Endodermal cell (in vitro differentiated cells): ENCODE measurements at regions not wholly inside any gene's neighbourhood (a gene's known extent, or its start where the extent isn't known, plus 50 kb on each side); places are given as distances from the start of the nearest gene placed in this dataset.
A peak's percentile ranks its signal among the peaks of the same experiment; 100 is the strongest.

Source experiments
- DNase-seq: peaks from one replicate; pipeline ENCODE4 v3.0.0-alpha.2; 2017
- H3K27ac ChIP-seq: 2 replicates; pipeline ENCODE4 v1.5.1; 2013; ENCODE audit warnings: mild to moderate bottlenecking, low read depth, low read length, moderate library complexity
- H3K27me3 ChIP-seq: 2 replicates; pipeline ENCODE4 v1.6.1; 2013; ENCODE audit warnings: mild to moderate bottlenecking, low read length, moderate library complexity; ENCODE audit not compliant: insufficient read depth, control insufficient read depth, poor library complexity, severe bottlenecking
- H3K36me3 ChIP-seq: 2 replicates; pipeline ENCODE4 v1.7.0; 2013; ENCODE audit warnings: mild to moderate bottlenecking, low read length, moderate library complexity; ENCODE audit not compliant: control insufficient read depth, insufficient read depth
- H3K4me1 ChIP-seq: one replicate; pipeline ENCODE4 v1.7.0; 2013; ENCODE audit warnings: low read length; ENCODE audit not compliant: control insufficient read depth, insufficient read depth
- H3K4me3 ChIP-seq: 2 replicates; pipeline ENCODE4 v1.5.1; 2013; ENCODE audit warnings: mild to moderate bottlenecking, low read length, moderate library complexity
- H3K9ac ChIP-seq: 2 replicates; pipeline ENCODE4 v1.6.1; 2013; ENCODE audit warnings: mild to moderate bottlenecking, low read length, moderate library complexity; ENCODE audit not compliant: poor library complexity, severe bottlenecking; ENCODE audit errors: extremely low read depth
- H3K9me3 ChIP-seq: 2 replicates; pipeline ENCODE4 v1.6.1; 2013; ENCODE audit warnings: mild to moderate bottlenecking, low read length, moderate library complexity; ENCODE audit not compliant: control insufficient read depth
- H3K27ac Mint-ChIP-seq: 2 replicates; pipeline ENCODE4 v1.8.0; 2020; ENCODE audit warnings: mixed read lengths
- H3K27me3 Mint-ChIP-seq: 2 replicates; pipeline ENCODE4 v1.8.0; 2021; ENCODE audit warnings: mild to moderate bottlenecking, mixed read lengths; ENCODE audit not compliant: insufficient read depth
- H3K36me3 Mint-ChIP-seq: 2 replicates; pipeline ENCODE4 v1.8.0; 2020; ENCODE audit warnings: low read depth, mixed read lengths
- H3K4me1 Mint-ChIP-seq: 2 replicates; pipeline ENCODE4 v1.8.0; 2020; ENCODE audit warnings: mixed read lengths
- H3K4me3 Mint-ChIP-seq: 2 replicates; pipeline ENCODE4 v1.8.0; 2020; ENCODE audit warnings: mild to moderate bottlenecking, moderate library complexity, mixed read lengths
- H3K9me3 Mint-ChIP-seq: 2 replicates; pipeline ENCODE4 v1.8.0; 2020; ENCODE audit warnings: mild to moderate bottlenecking, mixed read lengths
- WGBS, 2 experiments: methylation state at CpG; one replicate each; pipeline versions ENCODE4 v1.1.5 to v1.1.7; 2013; ENCODE audit warnings: missing lambda C conversion rate in 2 of 2, mixed read lengths in 1 of 2; ENCODE audit not compliant: insufficient coverage in 1 of 2, insufficient read length in 1 of 2; 5-methylcytosine and 5-hydroxymethylcytosine counted together
- TF ChIP-seq, protein P1 (sequence below): fragments of 200-600 bp; sonication (generic); conservative IDR thresholded peaks from 2 replicates; pipeline ENCODE4 v1.5.0; 2021; ENCODE audit warnings: antibody characterized with exemption, mild to moderate bottlenecking

- Mint-ChIP-seq H3K27me3 (no peaks in the 10 kb centered on the region), H3K27ac (no peak overlapping the region), H3K4me1 (peaks cover 5% of the 10 kb centered on the region), H3K36me3 (no peaks in the 10 kb centered on the region), H3K4me3 (no peak overlapping the region), H3K9me3 (peaks cover 2% of the 10 kb centered on the region)
- H3K27ac ChIP-seq: no peak overlapping the region
- no peaks in the 10 kb centered on the region for H3K9me3 ChIP-seq
- TF ChIP-seq, protein P1, sequence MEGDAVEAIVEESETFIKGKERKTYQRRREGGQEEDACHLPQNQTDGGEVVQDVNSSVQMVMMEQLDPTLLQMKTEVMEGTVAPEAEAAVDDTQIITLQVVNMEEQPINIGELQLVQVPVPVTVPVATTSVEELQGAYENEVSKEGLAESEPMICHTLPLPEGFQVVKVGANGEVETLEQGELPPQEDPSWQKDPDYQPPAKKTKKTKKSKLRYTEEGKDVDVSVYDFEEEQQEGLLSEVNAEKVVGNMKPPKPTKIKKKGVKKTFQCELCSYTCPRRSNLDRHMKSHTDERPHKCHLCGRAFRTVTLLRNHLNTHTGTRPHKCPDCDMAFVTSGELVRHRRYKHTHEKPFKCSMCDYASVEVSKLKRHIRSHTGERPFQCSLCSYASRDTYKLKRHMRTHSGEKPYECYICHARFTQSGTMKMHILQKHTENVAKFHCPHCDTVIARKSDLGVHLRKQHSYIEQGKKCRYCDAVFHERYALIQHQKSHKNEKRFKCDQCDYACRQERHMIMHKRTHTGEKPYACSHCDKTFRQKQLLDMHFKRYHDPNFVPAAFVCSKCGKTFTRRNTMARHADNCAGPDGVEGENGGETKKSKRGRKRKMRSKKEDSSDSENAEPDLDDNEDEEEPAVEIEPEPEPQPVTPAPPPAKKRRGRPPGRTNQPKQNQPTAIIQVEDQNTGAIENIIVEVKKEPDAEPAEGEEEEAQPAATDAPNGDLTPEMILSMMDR: no peak
- no peak overlapping the region for H3K4me3 ChIP-seq
- H3K27me3 ChIP-seq: no peaks in the 10 kb centered on the region
- H3K36me3 ChIP-seq: no peaks in the 10 kb centered on the region
- H3K9ac ChIP-seq: no peak overlapping the region
- WGBS, 2 experiments: 79 to 95% methylated on average over 6 to 7 of the region's 7 CpGs
- no peaks in the 10 kb centered on the region for H3K4me1 ChIP-seq
- DNase-seq: no peak
Observed at GRCh38 chr22:27534720-27535125, 266.8 kb downstream of the MN1 start.

DNA sequence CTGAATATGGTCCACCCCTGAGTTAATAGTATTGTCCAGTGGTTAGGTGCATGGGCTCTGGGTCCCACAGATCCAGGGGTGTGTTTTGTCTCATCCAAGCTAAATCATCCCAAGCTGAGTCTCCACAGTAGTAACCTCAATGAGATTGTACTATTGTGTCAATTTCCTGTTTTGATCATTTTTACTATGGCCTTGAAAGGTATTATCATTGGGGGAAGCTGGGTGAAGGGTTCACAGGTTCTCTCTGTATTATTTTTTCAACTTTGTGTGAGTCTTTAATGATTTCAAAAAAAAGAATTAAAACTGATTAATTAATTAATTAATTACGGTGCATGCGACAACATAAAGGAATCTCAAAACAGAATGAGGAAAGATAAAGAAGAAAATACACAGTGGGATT, 266.1 kb downstream of the MN1 start:
- no peaks in the 10 kb centered on the region for H3K4me1 ChIP-seq
- H3K9me3 Mint-ChIP-seq: peaks cover 2% of the 10 kb centered on the region
- H3K27ac Mint-ChIP-seq: no peak overlapping the region
- no peak overlapping the region for H3K27ac ChIP-seq
- no peaks in the 10 kb centered on the region for H3K9me3 ChIP-seq
- no CpG with 5 or more reads among the region's 2 CpGs for WGBS, 2 experiments
- DNase-seq: no peak
- peaks cover 5% of the 10 kb centered on the region for H3K4me1 Mint-ChIP-seq
- no peaks in the 10 kb centered on the region for H3K27me3 Mint-ChIP-seq
- no peak overlapping the region for H3K4me3 Mint-ChIP-seq
- H3K36me3 ChIP-seq: no peaks in the 10 kb centered on the region
- TF ChIP-seq, protein P1: no peak
- no peak overlapping the region for H3K9ac ChIP-seq
- H3K36me3 Mint-ChIP-seq: no peaks in the 10 kb centered on the region
- H3K27me3 ChIP-seq: no peaks in the 10 kb centered on the region
- no peak overlapping the region for H3K4me3 ChIP-seq

- H3K4me1 Mint-ChIP-seq: peaks cover 20% of the 10 kb centered on the region
- Histone ChIP-seq H3K4me1 (no peaks in the 10 kb centered on the region), H3K36me3 (no peaks in the 10 kb centered on the region), H3K9me3 (no peaks in the 10 kb centered on the region), H3K27ac (peak overlapping the region; percentile 83), H3K9ac (no peak overlapping the region), H3K27me3 (no peaks in the 10 kb centered on the region), H3K4me3 (no peak overlapping the region)
- no peak overlapping the region for H3K4me3 Mint-ChIP-seq
- TF ChIP-seq, protein P1: no peak
- WGBS, 2 experiments: 73 to 79% methylated on average over 7 to 15 of the region's 15 CpGs
- no peak for DNase-seq
- no peaks in the 10 kb centered on the region for H3K27me3 Mint-ChIP-seq
- no peak overlapping the region for H3K27ac Mint-ChIP-seq
- no peaks in the 10 kb centered on the region for H3K36me3 Mint-ChIP-seq
- peaks cover 2% of the 10 kb centered on the region for H3K9me3 Mint-ChIP-seq
Observed at GRCh38 chr22:27537501-27537900, 264.1 kb downstream of the MN1 start.
